SU-DHL-6 (cell line): ENCODE measurements at regions not wholly inside any gene's neighbourhood (a gene's known extent, or its start where the extent isn't known, plus 50 kb on each side); places are given as distances from the start of the nearest gene placed in this dataset.

Experiments
- H2AFZ ChIP-seq: fragments of 200-600 bp; sonication (generic); 2 replicates; pipeline ENCODE4 v1.6.1; 2014; ENCODE audit warnings: low read depth, mild to moderate bottlenecking, moderate library complexity, mixed read lengths, antibody characterized with exemption, low read length; ENCODE audit not compliant: severe bottlenecking
- H3F3A ChIP-seq: fragments of 200-600 bp; shearing (Covaris generic); 2 replicates; pipeline ENCODE4 v1.6.0; 2016; ENCODE audit warnings: antibody characterized with exemption, mild to moderate bottlenecking; ENCODE audit not compliant: insufficient read depth
- H3K27ac ChIP-seq: fragments of 200-600 bp; sonication (generic); 2 replicates; pipeline ENCODE4 v1.5.1; 2016; ENCODE audit warnings: low read depth, mild to moderate bottlenecking, low read length, moderate library complexity, mixed read lengths
- H3K27me3 ChIP-seq: fragments of 200-600 bp; sonication (generic), shearing (Covaris generic); 2 replicates; pipeline ENCODE4 v1.6.0; 2014; ENCODE audit warnings: mild to moderate bottlenecking, low read length
- H3K36me3 ChIP-seq: fragments of 200-600 bp; sonication (generic); 2 replicates; pipeline ENCODE4 v1.6.1; 2014; ENCODE audit warnings: mild to moderate bottlenecking, low read length, mixed read lengths
- H3K4me2 ChIP-seq: fragments of 300-600, 200-600 bp; shearing (Covaris generic), sonication (generic); 2 replicates; pipeline ENCODE4 v1.6.0; 2014; ENCODE audit warnings: low read length, low read depth, mild to moderate bottlenecking; ENCODE audit not compliant: poor library complexity, severe bottlenecking
- H3K4me3 ChIP-seq: fragments of 200-600 bp; sonication (generic); 2 replicates; pipeline ENCODE4 v1.5.1; 2014; ENCODE audit warnings: antibody characterized with exemption, low read length, mild to moderate bottlenecking, mixed read lengths; ENCODE audit not compliant: insufficient read depth, poor library complexity, severe bottlenecking
- H3K79me2 ChIP-seq: fragments of 200-600 bp; sonication (generic); 2 replicates; pipeline ENCODE4 v1.6.1; 2014; ENCODE audit warnings: mild to moderate bottlenecking, low read length, moderate library complexity; ENCODE audit not compliant: insufficient read depth
- H3K9ac ChIP-seq: fragments of 200-600 bp; sonication (generic); 2 replicates; pipeline ENCODE4 v1.7.0; 2014; ENCODE audit warnings: mild to moderate bottlenecking, low read length
- H3K9me2 ChIP-seq: fragments of 200-600 bp; sonication (generic); replicated peaks from 2 replicates; pipeline ENCODE4 v1.6.1; 2014; ENCODE audit warnings: low read length; ENCODE audit not compliant: insufficient read depth
- H3K9me3 ChIP-seq: fragments of 200-600 bp; sonication (generic); 2 replicates; pipeline ENCODE4 v1.6.1; 2014; ENCODE audit warnings: low read length, mixed read lengths; ENCODE audit not compliant: insufficient read depth
- H4K20me1 ChIP-seq: fragments of 200-600 bp; sonication (generic); 2 replicates; pipeline ENCODE4 v1.6.1; 2014; ENCODE audit warnings: low read depth, mild to moderate bottlenecking, antibody characterized with exemption, low read length, moderate library complexity, mixed read lengths
- CTCF ChIP-seq: fragments of 200-600 bp; sonication (generic); IDR thresholded peaks from one replicate; pipeline ENCODE4 v1.5.1; 2017; ENCODE audit warnings: antibody characterized with exemption, mild to moderate bottlenecking, low read length, moderate library complexity; ENCODE audit not compliant: insufficient read depth, poor library complexity, severe bottlenecking
- EZH2phosphoT487 ChIP-seq: fragments of 200-600 bp; sonication (generic), shearing (Covaris generic); conservative IDR thresholded peaks from 2 replicates; pipeline ENCODE4 v1.6.1; 2018; ENCODE audit warnings: mild to moderate bottlenecking, antibody characterized with exemption, low read length, moderate library complexity, mixed read lengths

GRCh38 chr15:36126194-36126593 lies 453.2 kb upstream of the CDIN1 start:
- Histone ChIP-seq H3K36me3 (no peaks in the 10 kb centered on the region), H4K20me1 (no peaks in the 10 kb centered on the region), H3K4me2 (no peak overlapping the region), H3K9me3 (no peaks in the 10 kb centered on the region), H3K27ac (no peak overlapping the region), H3K4me3 (no peak overlapping the region), H3K9me2 (no peaks in the 10 kb centered on the region), H3F3A (no peaks in the 10 kb centered on the region), H2AFZ (no peak overlapping the region), H3K79me2 (no peaks in the 10 kb centered on the region), H3K9ac (no peak overlapping the region), H3K27me3 (no peaks in the 10 kb centered on the region)
- TF ChIP-seq EZH2phosphoT487 (no peak), CTCF (no peak)

- Histone ChIP-seq H3K9me3 (no peaks in the 10 kb centered on the region), H3K9me2 (no peaks in the 10 kb centered on the region), H3K4me3 (no peak overlapping the region), H3K36me3 (no peaks in the 10 kb centered on the region), H3K27ac (no peak overlapping the region), H3K79me2 (no peaks in the 10 kb centered on the region), H3K4me2 (no peak overlapping the region), H3F3A (no peaks in the 10 kb centered on the region), H2AFZ (no peak overlapping the region), H3K9ac (no peak overlapping the region), H4K20me1 (no peaks in the 10 kb centered on the region), H3K27me3 (no peaks in the 10 kb centered on the region)
- TF ChIP-seq CTCF (no peak), EZH2phosphoT487 (no peak)
Measured at GRCh38 chr15:36130641-36131310, 448.6 kb upstream of the CDIN1 start.

GRCh38 chr15:36133742-36134141 lies 445.7 kb upstream of the CDIN1 start:
- H2AFZ ChIP-seq, result no peak overlapping the region
- no peak overlapping the region for H3K9ac ChIP-seq
- no peaks in the 10 kb centered on the region for H3K9me2 ChIP-seq
- no peak overlapping the region for H3K4me2 ChIP-seq
- no peaks in the 10 kb centered on the region for H3K79me2 ChIP-seq
- no peak overlapping the region for H3K4me3 ChIP-seq
- H3K27me3 ChIP-seq, result no peaks in the 10 kb centered on the region
- no peaks in the 10 kb centered on the region for H3F3A ChIP-seq
- H3K36me3 ChIP-seq, result no peaks in the 10 kb centered on the region
- no peaks in the 10 kb centered on the region for H3K9me3 ChIP-seq
- H4K20me1 ChIP-seq, result no peaks in the 10 kb centered on the region
- H3K27ac ChIP-seq, result no peak overlapping the region
- TF ChIP-seq CTCF, result no peak
